ENCODE measurements at regions not wholly inside any gene's neighbourhood (a gene's known extent, or its start where the extent isn't known, plus 50 kb on each side); places are given as distances from the start of the nearest gene placed in this dataset.

DNA sequence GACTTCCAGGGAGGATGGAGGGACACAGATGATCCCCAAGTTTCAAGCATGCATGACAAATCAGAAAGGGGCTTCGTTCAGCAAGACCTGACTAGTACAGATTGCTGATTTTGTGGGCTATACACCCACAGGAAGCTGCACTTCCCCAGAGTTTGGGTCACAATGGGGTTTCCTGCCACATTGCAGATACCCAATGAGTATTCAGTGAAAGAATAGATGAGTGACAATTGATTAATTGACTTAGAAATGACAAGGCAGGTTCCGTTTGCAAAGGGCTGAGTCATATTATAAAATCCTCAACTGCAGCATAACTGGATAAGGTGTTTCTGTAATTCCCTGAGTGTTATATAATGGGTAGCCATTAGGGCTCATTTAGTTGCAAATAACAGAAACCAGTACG lies 146.6 kb upstream of the TBL1X start:
- no peak for DNase-seq

DNA sequence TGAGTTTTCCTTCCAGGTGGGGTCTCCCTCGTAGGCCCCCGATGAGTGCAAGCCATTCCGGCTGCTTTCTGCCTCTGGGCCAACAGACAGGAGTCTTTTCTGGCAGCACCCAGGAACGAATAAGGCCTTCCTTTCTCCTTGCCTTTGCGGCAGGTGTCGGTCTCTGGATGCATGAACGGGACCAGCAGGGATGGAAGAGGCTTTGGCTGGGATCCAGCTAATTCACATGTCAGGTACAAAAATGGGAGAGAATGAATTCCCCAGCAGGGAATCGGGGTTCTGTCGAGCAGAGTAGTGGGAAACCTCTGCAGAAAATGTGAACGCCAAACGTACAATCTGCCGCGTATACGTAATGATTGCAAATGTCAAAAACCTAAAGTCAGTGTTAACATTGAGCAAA lies 146.1 kb upstream of the TBL1X start:
- DNase-seq, result no peak

DNA sequence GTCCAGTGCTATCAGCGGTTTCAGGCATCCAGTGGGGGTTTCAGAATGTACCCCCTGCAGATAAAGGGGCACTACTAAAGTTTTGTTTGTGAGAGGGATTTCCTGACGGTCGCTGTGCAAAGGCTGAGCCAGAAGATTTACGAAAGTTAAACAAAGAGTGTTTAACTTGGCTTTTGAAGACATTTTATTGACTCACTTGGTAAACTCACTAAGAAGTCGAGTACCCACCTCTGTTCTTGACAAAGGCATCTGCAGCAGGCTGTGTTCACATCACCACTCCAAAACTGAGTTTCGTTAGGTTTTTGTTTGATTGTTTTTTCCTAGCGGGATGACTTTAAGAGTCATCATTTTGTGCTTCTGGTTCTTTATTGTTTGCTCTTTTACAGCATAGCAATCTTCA lies 143.9 kb upstream of the TBL1X start:
- no peak for DNase-seq

DNA sequence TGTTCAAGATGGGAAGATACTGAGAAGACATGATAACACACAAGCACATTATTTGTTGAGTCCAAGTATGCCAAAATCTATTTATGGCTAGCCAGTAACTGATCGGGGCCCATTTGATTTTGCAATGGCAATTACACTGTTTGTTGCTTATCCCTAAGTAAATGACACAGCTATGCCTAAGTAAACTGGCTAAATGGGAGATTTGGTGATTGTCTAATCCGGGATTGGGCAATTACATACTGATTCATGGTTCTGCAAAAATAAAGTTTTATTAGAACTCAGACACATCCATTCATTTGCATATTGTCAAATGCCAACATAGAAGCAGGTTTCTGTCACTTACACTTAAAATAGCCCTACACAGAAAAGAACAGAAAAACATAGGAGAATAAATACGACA lies 140.2 kb upstream of the TBL1X start:
- DNase-seq, result no peak

DNA sequence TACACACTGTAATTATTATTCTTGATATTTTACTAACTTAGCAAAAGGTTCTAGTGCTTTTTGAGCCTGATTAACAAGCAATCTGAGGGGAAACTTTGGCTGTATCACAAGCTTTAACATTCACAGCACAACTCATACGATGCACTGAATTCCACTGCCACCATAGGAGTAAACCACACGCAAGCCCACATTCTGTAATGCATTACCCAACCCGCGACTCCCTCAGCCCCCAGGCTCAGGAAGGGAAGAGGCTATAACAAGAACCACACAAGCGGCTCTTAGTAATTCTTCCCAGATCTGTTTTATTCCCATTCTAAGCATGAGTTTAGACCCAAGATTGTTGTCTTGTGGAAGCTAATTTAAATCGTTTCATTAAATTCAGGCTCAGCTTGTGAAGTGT lies 138.5 kb upstream of the TBL1X start:
- no peak for DNase-seq

DNA sequence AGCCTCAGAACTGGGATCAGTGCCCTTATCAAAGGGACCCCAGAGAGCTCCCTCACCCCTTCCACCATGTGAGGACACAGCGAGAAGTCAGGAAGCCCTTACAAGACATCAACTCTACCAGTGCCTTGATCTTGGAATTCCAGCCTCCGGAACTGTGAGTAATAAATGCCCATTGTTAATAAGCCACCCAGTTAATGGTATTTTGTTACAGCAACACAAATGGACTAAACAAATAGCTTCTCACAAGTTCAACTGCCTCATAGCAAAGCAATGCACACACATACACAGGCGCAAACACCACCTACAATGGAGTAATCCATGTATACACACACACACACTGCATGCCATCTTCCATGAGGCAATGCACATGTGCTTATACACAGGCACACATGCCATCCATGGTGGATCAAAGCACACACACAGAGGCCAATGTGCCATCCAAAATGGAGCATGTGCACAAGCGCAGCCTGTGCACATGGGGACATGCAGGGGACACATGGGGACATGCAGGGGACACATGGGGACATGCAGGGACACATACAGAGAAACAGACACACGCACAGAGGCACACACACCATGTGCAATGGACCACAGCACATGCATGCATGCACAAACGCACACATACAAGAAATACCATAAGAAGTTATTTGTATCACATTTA lies 137.6 kb upstream of the TBL1X start:
- DNase-seq, result no peak

DNA sequence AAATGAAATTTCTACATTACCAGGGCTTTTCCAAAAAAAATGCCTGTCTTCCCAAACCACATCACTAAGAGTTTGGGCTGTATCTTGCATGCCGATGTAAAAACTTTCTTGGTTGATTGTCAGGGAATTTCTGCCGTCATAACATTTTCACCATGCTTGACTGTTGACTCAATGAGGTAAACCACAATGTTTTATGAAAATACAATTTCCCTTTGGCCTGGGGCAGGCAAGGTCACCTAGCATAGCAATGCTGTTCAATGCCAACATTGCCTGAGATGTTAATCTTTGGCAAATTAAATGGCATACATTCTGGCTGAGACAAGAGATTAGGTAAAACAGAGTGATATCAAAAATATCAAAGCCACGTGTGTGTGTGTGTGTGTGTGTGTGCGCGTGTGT lies 137.1 kb upstream of the TBL1X start:
- no peak for DNase-seq

DNA sequence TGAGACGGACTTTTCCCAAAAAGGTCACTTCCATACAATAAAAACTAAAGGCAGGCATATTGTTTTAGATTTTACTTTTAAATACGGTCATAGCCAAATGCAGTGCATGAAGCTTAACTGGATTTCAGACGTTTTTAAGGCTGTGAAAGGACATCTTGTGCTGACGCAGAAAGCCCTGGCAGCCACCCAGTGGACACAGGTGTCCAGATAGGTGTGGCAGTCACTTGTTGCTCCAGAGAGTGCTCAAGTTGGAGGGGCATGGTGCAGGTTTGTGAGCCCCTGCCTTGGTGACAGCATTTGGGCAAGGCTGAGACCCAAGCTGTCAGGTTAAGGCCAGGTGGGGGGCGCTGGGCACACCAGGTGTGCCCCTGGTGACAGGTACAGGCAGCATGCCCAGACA lies 135.8 kb upstream of the TBL1X start:
- DNase-seq, result no peak

DNA sequence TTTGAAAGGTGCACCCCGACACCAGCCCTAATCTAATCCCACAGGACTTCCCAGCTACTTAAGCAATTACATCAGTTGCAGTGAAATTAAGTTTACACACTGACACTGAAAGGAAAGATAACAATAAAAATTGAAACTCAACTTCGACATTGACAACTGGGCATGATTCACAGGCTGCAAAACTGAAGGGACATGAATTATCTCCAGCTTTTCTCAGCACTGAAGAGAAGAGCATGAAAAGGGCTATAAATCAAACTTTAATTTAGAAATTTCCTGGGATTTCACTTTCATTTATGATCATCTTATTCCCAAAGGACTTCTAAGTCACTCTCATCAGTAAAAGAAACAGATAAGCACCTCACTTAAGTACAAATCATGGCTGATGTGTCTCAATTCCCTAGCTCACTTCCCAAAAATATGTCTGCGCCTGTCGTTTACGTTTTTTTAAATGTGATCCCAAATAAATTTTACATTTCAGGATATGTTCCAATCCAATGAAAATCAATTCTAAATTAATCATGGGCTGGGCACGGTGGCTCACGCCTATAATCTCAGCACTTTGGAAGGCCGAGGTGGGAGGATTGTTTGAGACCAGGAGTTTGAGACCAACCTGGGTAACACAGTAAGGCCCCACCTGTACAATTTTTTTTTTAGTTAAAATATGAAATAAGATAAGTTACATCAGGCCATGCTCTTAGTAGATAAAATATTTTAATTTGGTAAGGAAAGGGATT lies 134.4 kb upstream of the TBL1X start:
- no peak for DNase-seq

DNA sequence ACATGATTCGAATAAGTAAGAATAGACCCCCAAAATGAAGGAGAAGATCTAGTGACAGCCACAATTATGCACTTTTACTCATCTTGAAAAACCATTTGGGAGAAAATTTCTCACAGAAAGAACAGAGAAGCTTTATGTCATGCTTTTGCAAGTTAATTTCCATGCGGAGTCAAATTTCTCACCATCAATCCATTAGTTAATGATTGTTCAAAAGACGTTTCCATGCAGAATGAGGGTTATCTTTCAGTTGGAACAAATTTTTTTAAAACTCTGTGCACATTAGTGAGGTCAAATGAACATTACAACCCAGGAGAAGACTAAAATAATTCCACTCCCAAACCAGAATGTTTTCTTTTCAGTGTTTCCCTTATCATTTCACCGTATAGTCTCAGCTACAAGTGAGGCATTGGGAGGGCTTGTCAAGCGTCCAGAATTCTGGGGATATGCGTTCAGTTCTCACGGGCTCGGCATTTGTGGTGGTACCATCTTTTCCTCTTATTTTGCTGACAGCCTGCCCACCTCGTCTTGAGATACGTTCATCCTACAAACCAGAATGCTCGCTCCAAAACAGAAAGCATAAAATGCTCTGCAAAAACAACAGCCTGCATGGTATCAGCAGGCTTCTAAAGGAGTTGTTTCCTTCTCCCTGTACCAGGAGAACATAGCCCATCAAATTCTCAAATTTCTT lies 130.8 kb upstream of the TBL1X start:
- DNase-seq, result no peak

DNA sequence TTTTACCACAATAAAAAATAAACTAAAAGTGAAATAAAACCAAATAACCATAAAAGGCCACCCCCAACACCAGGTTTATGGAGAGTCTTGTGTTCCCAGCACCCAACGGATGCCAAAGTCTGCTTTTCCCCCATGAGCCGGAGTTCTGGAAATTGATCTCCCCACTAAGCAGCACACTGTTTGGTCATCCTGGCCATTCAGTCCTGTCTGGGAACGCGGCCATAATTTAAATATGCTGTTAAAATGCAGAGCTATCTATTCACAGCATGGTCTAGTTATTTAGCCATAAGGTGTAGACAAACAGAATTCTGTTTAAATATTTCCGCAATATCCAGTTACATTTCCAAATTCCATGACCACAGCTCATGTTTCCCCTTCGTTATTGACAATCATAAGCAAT lies 129.6 kb upstream of the TBL1X start:
- DNase-seq, result no peak

DNA sequence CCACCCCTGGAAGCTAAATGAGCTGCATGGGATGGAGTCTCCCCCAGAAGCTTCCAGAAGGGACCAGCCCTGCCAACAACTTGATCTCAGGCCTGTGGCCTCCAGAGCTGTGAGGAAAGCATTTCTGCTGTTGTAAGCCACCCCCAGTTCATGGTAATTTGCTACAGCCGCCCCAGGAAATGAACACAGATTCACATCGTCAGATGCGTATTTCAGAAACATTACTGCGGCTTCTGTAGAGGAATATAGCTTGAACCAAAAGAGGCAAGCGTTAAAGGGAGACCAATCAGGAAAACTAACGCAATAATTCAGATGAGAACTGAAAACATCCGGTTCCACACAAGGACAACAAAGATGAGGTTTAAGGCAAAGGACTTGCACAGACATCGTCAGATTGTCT lies 128.4 kb upstream of the TBL1X start:
- no peak for DNase-seq

DNA sequence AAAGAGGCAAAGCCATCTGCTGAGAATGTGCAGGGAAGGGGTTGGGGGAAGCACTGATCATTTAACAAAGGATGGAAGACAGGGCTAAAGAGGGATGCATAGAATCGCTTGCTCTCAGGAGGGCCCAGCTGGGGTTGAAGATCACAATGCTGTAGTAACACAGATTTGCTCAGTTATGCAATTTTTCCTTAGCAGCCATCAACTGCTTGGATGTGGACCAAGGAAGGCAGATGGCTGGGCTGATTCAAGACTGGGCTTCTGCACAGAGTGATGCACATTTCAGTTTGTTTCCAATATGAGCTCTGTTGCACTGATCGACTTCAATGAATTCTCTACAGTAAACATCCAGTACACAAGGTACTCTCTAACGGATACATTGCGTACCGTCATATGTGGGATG lies 127.8 kb upstream of the TBL1X start:
- peak; percentile 74 for DNase-seq

DNA sequence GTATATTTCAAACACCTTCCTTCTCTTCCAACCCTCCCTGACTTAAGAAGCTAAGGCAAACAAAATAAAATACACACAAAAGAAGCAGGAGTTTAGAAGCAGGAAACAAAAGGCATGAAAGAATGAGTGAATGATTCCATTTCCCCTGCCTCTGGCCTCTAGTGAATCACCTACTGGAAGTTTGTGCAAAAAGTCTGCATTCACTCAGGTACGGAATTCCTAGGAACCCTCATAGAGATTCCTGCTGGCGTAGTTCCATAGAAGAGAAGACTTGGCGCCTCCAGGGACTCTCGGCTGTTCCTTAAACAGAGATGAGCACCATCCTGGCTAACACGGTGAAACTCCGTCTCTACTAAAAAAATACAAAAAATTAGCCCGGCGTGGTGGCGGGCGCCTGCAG lies 125.9 kb upstream of the TBL1X start:
- no peak for DNase-seq

DNA sequence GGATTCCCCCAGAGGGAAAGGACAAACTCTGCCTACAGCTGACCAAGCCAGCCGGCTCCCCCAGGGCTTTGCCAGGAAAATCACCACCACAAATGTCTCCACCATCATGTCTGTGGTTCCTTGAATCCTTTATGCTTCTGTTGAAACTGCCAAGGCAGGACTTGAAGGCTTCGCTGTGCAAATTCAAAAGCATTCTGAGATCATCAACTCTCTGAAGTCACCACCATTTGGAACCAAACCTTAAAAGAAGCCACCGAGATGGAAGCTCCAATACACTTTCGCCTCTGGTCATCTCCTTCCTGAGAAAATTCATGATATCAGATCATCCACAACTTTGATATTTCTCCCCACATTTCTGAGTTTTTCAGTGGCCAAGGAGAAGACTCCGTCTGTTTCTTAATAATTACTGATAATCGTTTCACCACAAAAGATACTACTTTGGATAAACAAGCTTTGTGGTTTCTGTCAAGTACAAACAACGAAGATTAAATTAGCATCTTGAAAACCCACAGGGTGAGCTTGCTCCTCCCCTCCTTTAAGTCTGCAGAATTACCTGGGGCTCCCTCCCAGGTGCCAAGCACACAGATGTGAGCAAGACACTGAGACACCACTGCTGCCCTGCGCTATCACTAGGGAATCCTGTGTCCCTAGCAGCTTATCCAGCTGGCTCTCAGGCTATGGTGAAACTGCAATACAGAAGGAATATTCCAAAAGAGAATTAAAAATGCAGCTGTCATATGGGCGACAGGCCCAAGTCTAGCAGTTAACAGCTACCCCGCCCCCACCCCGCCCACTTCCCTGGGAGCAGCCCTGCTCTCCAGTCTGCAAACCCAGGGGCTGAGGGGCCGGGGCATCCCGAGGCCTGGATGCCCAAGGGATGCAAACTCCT lies 125.0 kb upstream of the TBL1X start:
- DNase-seq, result peak; percentile 81

DNA sequence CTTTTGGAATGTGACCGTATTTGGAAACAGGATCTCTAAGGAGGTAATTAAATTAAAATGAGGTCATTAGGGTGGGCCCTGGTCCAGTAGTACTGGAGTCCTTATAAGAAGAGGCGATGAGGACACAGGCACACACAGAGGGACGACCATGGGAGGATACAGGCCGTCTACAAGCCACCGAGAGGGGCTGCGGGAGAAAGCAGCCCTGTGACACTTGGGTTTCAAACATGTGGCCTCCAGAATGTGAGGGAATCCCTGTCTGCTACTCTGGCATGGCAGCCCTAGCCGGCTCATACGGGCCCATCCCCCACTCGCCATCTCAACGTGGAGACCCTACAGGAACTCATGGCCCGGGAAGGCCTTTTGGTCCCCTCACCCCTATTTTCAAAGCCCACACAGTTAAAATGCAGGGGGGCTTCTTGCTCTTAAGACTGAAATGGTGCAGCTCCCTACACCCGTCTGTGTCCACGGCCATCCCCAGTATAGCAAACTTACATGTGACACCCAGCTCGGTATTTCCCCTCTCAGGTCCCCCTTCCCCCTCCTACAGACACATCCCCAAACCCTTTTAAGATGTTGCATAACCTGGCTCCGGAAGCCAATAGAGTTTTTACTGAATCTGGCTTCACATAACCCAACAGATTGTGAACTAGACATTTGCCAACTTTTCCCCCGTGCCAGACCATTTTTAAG lies 124.1 kb upstream of the TBL1X start:
- peak; percentile 54 for DNase-seq

DNA sequence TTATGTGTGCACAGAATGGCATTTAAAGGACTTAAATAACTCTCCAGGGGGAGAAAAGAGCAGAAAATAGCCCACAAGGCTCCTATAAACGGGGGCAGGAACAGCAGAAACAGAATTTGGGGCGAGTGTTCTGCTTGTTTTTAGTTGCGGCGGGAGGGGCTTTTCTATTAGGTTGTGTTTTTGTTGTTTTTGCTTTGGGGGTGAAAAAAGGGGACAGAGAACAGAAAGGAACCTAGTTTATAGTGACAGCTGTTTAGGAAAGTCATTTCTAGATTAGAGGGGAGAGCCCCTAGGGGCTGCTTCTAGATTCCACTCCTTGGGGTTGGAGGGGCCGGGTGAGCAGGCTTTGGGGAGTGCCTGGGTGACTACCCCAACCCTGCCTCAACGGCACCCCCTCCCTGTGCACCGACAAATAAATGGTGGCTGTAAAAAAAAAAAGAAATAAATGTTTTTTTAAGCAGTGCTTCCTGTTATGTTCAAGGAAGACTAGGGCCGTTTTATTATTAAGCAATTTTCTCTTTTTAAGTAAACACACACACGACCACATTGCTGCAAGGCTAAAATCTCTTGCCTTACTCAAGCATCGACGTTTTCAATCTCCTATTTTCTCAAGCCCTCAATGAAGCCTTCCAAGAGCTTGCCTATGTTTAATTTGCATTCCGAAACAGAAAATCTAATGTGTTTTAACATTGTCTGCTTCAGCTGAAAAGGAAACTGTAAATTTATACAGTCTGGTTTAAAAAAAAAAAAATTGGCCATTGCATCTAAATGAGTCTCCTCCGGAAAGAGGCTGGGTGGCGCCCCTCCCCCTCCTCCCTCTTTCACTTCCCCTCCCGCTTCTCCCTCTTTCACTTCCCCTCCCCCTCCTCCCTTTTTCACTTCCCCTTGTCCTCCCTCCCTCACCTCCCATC lies 123.3 kb upstream of the TBL1X start:
- peak; percentile 67 for DNase-seq

DNA sequence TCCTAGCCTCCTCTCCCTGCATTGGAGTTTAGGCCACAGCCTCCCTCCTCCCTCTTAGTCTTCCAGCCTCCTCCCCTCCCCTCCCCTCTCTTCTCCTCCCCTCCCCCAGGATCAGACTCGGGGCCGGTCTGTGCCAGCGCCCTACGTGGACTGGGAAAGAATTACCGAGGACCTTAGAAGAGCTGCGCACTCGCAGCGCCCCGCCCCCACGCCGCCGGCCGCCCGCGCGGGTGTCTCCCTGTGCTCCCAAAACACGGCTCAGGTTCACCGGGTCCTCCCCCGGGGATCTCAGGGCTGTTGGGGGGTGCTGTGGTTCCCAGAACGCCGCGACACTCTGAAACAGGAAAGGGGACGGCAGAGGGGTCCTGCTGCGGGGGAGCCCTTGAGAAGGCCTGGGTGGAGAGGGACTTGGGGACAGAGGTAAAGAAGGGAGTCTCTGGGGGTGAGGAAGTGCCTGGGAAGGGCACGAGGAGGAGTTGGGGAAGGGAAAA lies 122.3 kb upstream of the TBL1X start:
- peak; percentile 88 for DNase-seq

DNA sequence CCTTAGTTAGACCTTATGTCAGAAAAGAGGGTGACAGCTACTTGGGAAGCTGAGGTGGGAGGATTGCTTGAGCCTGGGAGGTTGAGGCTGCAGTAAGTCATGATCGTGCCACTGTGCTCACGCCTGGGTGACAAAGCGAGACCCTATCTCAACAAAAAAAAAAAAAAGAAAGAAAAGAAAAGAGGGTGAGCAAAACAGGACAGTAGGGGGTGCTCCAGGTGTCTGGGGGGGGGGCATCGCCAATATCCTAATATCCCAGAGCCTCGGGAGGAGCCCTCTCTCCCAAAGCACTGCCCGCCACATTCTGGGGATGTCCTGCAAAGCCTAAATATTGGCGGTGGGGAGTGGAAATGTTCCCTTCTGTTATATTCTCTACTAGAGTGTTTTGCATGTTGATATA lies 120.9 kb upstream of the TBL1X start:
- DNase-seq, result no peak

DNA sequence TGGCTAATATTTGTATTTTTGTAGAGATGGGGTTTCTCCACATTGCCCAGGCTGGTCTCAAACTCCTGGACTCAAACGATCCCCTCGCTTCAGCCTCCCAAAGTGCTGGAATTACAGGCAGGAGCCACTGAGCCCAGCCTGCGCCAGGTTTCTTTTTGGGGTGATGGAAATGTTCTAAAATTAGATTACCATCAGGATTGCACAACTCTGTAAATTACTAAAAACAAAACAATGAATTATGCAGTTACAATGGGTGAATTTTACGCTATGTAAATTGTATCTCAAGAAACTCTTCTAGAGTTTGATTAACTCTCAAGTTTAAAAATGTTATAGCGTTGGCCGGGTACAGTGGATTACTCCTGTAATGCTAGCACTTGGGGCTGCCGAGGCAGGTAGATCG lies 118.9 kb upstream of the TBL1X start:
- no peak for DNase-seq

All from left hindlimb (tissue), 1 donor.